Endometrium (tissue), 2 donors: ENCODE measurements at regions not wholly inside any gene's neighbourhood (a gene's known extent, or its start where the extent isn't known, plus 50 kb on each side); places are given as distances from the start of the nearest gene placed in this dataset.
A peak's percentile ranks its signal among the peaks of the same experiment; 100 is the strongest.

ENCODE experiments used
- FAIRE-seq: peaks from 2 replicates; lab custom pipeline; 2012; peaks lifted over from hg19 to GRCh38; lab: Jason Lieb, UNC
- donor health status: control.
- donor health status: control.

GRCh38 chr16:63612462-63613227 is 1509.2 kb downstream of the CDH11 start:
- no peak for FAIRE-seq

GRCh38 chr16:63606778-63607177 is 1515.1 kb downstream of the CDH11 start:
- FAIRE-seq, result no peak

- FAIRE-seq, result no peak
Observed at GRCh38 chr16:63602206-63602927, 1519.5 kb downstream of the CDH11 start.

- FAIRE-seq, result no peak
Observed at GRCh38 chr16:63596716-63597115, 1525.1 kb downstream of the CDH11 start.

DNA sequence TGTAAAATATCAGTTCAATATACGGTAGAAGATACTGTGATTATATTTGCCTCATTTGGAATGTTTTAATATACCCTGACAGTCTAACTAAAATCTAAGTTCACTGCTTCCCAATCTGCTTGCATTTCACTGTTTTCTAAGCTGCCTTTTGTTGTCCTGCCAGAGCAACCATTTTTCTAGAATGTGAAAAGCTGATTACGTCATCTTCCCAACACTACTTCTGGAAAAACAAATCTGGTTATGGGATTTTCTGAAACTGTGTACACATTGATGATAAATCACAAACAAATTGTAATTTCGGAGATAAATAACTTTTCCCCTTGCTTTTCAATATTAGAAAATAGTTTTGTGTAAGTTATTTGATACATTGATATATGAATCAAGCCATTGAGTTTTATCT is 1529.0 kb downstream of the CDH11 start:
- no peak for FAIRE-seq

- FAIRE-seq, result no peak
Observed at GRCh38 chr16:63581570-63581969, 1540.3 kb downstream of the CDH11 start.

DNA sequence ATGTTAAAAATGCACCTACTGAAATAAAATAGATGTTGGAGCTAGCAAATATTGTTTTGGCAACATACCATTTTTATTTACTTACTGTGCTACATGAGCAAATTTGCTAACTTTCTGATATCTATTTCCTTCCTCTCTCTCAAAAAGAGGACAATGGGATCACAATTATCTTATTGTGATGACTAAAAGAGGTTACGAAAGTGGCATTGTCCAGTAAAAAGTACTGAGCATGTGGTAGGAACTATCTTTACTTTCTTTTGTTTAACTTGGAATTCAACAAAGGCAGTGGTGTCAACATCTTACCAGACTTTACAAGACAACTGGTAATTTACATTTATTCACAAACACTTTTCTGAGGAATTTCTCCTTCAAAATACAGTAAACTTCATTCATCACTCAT is 1542.6 kb upstream of the CDH8 start:
- no peak for FAIRE-seq

DNA sequence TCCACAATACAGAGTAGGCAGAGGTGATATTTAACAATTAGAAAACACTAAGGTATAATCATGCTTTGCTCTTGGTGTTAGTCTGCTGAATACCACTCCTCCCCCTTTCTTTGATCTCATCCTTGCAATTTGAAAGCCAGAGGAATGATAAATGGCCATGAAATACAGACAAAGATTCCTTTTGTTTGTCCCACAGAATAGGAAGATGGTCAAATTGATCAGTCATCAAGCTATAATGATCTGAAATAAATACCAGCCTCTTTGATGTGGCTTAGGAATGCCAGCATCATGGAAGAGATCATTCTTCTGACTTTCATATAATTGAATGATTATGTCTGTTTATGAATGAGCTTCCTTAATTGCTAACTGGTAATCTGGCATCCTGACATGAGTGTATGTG is 1541.7 kb upstream of the CDH8 start:
- FAIRE-seq, result no peak

- FAIRE-seq, result no peak
Observed at GRCh38 chr16:63575041-63575440, 1538.8 kb upstream of the CDH8 start.

DNA sequence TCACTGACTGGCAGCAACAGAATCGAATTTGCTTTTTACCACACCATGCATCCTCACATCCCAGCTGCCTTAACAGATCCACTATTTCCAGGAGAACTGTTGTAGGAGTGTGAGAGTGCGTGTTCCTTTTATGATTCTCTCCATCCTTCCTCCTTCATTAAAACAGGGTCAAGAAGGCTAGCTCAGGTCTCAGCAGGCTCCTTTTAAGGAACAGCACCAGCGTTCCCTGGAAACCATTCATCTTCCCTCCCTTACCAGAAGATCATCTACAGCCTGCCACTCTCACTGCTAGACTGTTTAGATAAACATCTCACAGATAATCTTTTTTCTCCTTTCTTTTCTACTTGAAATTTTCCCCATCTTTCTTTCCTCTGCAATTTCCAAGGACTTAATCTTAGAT is 1531.9 kb upstream of the CDH8 start:
- FAIRE-seq, result no peak

- FAIRE-seq, result no peak
Observed at GRCh38 chr16:63563819-63564505, 1527.7 kb upstream of the CDH8 start.

GRCh38 chr16:63553980-63554379 is 1517.7 kb upstream of the CDH8 start:
- no peak for FAIRE-seq

- FAIRE-seq, result no peak
Observed at GRCh38 chr16:63539276-63539675, 1503.0 kb upstream of the CDH8 start.

GRCh38 chr16:63530974-63531373 is 1494.7 kb upstream of the CDH8 start:
- FAIRE-seq, result no peak

GRCh38 chr16:63530208-63530607 is 1494.0 kb upstream of the CDH8 start:
- FAIRE-seq, result no peak

GRCh38 chr16:63527404-63527803 is 1491.2 kb upstream of the CDH8 start:
- no peak for FAIRE-seq

GRCh38 chr16:63516394-63516793 is 1480.2 kb upstream of the CDH8 start:
- FAIRE-seq, result no peak

GRCh38 chr16:63512910-63513309 is 1476.7 kb upstream of the CDH8 start:
- no peak for FAIRE-seq

- peak; percentile 84 for FAIRE-seq
Observed at GRCh38 chr16:63497408-63497807, 1461.2 kb upstream of the CDH8 start.

GRCh38 chr16:63496282-63496681 is 1460.0 kb upstream of the CDH8 start:
- FAIRE-seq, result no peak

GRCh38 chr16:63488955-63489354 is 1452.7 kb upstream of the CDH8 start:
- FAIRE-seq, result no peak

- FAIRE-seq, result no peak
Observed at GRCh38 chr16:63481060-63481459, 1444.8 kb upstream of the CDH8 start.

GRCh38 chr16:63473725-63474124 is 1437.5 kb upstream of the CDH8 start:
- FAIRE-seq, result no peak
